Gastroesophageal sphincter (tissue), 4 donors: ENCODE measurements at regions not wholly inside any gene's neighbourhood (a gene's known extent, or its start where the extent isn't known, plus 50 kb on each side); places are given as distances from the start of the nearest gene placed in this dataset.

ENCODE experiments used
- ATAC-seq: fragments of 150-250 bp; one replicate; pipeline ENCODE4 v1.9.1; 2016; ENCODE audit warnings: mild to moderate bottlenecking, moderate library complexity
- H3K27ac ChIP-seq, 4 donors: fragments of 200-600 bp; sonication (generic) in 3 of 4; 1 replicate in 3 of 4; 2 replicates in 1 of 4; pipeline ENCODE4 v1.5.1; 2016 to 2019
- H3K27me3 ChIP-seq: fragments of 200-600 bp; sonication (generic); one replicate; pipeline ENCODE4 v1.5.1; 2019
- H3K36me3 ChIP-seq, 2 donors: fragments of 200-600 bp; sonication (generic); one replicate each; pipeline ENCODE4 v1.5.1; 2019; ENCODE audit warnings: control low read depth in 1 of 2
- H3K4me1 ChIP-seq, 3 donors: fragments of 200-600 bp; sonication (generic); 1 replicate in 2 of 3; 2 replicates in 1 of 3; pipeline ENCODE4 v1.5.1; 2016 to 2019; ENCODE audit warnings: control low read depth in 2 of 3
- H3K4me3 ChIP-seq, 2 donors: fragments of 200-600 bp; sonication (generic); one replicate each; pipeline ENCODE4 v1.5.1; 2019; ENCODE audit warnings: mild to moderate bottlenecking in 1 of 2, moderate library complexity in 1 of 2
- H3K9me3 ChIP-seq, 3 donors: fragments of 200-600 bp; sonication (generic); one replicate each; pipeline ENCODE4 v1.5.1; 2017 to 2019; ENCODE audit warnings: control low read depth in 2 of 3
- EP300 ChIP-seq: sonication (generic); formaldehyde crosslinking; IDR thresholded peaks from one replicate; pipeline ENCODE4 v1.6.1; 2017; ENCODE audit warnings: antibody characterized with exemption, mild to moderate bottlenecking
- POLR2A ChIP-seq, 2 donors: fragments of 450-650 bp; IDR thresholded peaks; one replicate each; pipeline ENCODE4 v1.6.1; 2017; ENCODE audit warnings: antibody characterized with exemption in 2 of 2, mild to moderate bottlenecking in 2 of 2, moderate library complexity in 1 of 2
- POLR2AphosphoS5 ChIP-seq: sonication (generic); formaldehyde crosslinking; IDR thresholded peaks from one replicate; pipeline ENCODE4 v1.6.1; 2017; ENCODE audit warnings: antibody characterized with exemption
- WGBS, 2 donors: methylation state at CpG; one replicate each; pipeline ENCODE4 v1.1.5; 2018; ENCODE audit warnings: low coverage in 1 of 2; 5-methylcytosine and 5-hydroxymethylcytosine counted together
- TF ChIP-seq, protein P1 (sequence below), 4 experiments: fragments of 200-600 bp in 2 of 4; fragments of 450-650 bp in 2 of 4; sonication (generic) in 1 of 4; IDR thresholded peaks; one replicate each; pipeline ENCODE4 v1.5.1; 2017 to 2019; ENCODE audit warnings: antibody characterized with exemption in 4 of 4, mild to moderate bottlenecking in 2 of 4, moderate library complexity in 2 of 4

DNA sequence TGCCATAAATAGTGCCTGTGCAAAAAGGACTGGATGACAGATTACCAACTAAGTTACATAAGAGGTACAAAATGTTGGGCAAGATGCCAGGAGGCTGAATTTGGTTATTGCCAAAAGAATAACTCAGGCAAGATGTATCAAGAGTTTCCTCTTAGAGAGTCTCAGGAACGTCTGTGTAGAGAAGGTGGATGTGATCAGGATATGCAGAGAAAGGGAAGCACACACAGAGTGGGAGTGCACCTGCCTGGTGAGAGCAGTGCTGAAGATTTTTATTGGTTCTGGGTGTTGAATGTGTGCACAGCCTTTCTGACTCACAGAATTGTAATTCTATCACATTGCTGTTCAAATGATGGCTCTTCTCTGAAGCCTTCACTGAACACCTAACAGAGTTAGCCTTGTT, 156.8 kb upstream of the HS3ST1 start:
- TF ChIP-seq, protein P1, sequence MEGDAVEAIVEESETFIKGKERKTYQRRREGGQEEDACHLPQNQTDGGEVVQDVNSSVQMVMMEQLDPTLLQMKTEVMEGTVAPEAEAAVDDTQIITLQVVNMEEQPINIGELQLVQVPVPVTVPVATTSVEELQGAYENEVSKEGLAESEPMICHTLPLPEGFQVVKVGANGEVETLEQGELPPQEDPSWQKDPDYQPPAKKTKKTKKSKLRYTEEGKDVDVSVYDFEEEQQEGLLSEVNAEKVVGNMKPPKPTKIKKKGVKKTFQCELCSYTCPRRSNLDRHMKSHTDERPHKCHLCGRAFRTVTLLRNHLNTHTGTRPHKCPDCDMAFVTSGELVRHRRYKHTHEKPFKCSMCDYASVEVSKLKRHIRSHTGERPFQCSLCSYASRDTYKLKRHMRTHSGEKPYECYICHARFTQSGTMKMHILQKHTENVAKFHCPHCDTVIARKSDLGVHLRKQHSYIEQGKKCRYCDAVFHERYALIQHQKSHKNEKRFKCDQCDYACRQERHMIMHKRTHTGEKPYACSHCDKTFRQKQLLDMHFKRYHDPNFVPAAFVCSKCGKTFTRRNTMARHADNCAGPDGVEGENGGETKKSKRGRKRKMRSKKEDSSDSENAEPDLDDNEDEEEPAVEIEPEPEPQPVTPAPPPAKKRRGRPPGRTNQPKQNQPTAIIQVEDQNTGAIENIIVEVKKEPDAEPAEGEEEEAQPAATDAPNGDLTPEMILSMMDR (IDR thresholded peaks at IDR 0.05) = no peak
- TF ChIP-seq POLR2AphosphoS5 = no peak
- no peak for TF ChIP-seq EP300
- no peak for TF ChIP-seq POLR2A (IDR thresholded peaks at IDR 0.05)
- Histone ChIP-seq H3K27me3 (no peaks in the 10 kb centered on the region), H3K36me3 (no peaks in the 10 kb centered on the region), H3K4me1 (no peaks in the 10 kb centered on the region), H3K4me3 (no peak overlapping the region), H3K9me3 (peaks cover 0 to 9% (median 0%) of the 10 kb centered on the region in 3 donors), H3K27ac (no peak overlapping the region)
- no peak for ATAC-seq
- WGBS, 2 donors = 7 to 11% methylated on average over 1 of the region's 1 CpG

DNA sequence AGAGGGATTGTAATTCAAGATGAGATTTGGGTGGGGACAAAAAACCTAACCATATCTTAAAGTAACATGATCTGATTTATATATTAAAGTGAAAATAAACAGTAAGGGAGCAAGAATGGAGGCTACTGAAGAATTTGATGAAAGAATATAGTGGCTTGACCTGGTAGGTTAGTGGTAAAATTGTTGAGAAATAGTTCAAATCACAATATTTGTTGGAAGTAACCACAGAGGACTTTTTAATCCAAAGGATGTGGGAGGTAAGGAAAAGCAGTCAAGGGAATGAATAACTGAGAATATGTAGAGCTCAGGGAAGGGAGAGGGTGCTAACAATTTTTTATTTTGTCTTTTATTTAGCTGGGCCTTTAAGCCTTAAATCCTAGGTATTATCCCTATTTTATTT, 139.8 kb upstream of the HS3ST1 start:
- Histone ChIP-seq H3K27me3 (no peaks in the 10 kb centered on the region), H3K9me3 (no peaks in the 10 kb centered on the region), H3K4me1 (no peaks in the 10 kb centered on the region), H3K27ac (no peak overlapping the region), H3K4me3 (no peak overlapping the region), H3K36me3 (no peaks in the 10 kb centered on the region)
- ATAC-seq = no peak
- no peak for TF ChIP-seq POLR2AphosphoS5
- TF ChIP-seq, protein P1 (IDR thresholded peaks at IDR 0.05) = no peak
- TF ChIP-seq EP300 = no peak
- TF ChIP-seq POLR2A (IDR thresholded peaks at IDR 0.05) = no peak

DNA sequence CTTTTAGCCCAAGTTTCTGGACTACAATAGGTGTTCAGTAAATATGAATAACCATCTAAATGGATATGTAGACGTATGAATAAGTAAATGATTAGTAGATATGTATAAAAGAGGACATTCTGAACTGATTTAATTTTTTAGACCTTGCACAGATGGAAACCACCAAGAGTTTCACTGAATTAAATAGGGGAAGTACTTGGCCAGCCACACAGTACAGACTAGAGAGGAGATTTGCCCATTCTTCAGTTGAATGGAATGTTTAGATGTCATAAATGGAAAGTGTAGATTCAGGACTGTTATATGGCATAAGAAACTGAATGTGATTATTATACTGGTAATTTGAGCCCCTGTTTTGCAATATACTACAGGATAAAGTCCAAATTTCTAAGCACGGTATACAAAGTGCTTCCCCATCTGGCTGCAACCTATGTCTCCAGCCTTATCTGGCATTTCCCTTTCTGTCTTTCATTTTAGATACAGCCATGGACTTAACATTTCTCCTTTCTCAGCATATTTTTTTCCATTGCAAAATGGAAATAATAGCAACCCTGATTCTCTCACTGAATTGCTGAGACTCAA, 137.8 kb upstream of the HS3ST1 start:
- 46 to 55% methylated on average over 2 of the region's 2 CpGs for WGBS, 2 donors
- TF ChIP-seq, protein P1 (IDR thresholded peaks at IDR 0.05) = no peak
- TF ChIP-seq EP300 = no peak
- TF ChIP-seq POLR2A (IDR thresholded peaks at IDR 0.05) = no peak
- no peak for TF ChIP-seq POLR2AphosphoS5
- no peak for ATAC-seq
- Histone ChIP-seq H3K4me3 (no peak overlapping the region), H3K36me3 (no peaks in the 10 kb centered on the region), H3K9me3 (no peaks in the 10 kb centered on the region), H3K27ac (no peak overlapping the region), H3K27me3 (no peaks in the 10 kb centered on the region), H3K4me1 (no peaks in the 10 kb centered on the region)

DNA sequence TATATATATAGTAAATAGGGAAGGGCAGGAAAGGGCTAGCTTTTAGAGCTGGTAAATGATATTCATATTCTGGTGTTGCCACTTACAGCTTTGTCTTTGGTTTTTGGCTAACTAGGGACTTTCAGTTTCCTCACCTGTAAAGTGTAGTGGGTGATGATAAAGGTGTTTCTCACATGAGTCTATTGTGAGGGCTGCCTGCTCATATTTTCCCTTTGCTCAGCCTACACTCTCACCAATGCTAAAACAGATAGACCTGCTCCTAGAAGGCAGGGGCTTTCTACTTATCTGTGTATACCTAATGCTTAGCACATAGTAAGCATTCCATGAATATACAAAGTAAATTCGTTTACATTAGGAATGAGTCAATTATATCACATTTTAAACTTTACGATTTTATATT, 137.2 kb upstream of the HS3ST1 start:
- Histone ChIP-seq H3K4me1 (no peaks in the 10 kb centered on the region), H3K36me3 (no peaks in the 10 kb centered on the region), H3K27ac (no peak overlapping the region), H3K9me3 (no peaks in the 10 kb centered on the region), H3K4me3 (no peak overlapping the region), H3K27me3 (no peaks in the 10 kb centered on the region)
- ATAC-seq = no peak
- WGBS, 2 donors = 74 to 88% methylated on average over 2 of the region's 2 CpGs
- TF ChIP-seq, protein P1 (IDR thresholded peaks at IDR 0.05) = no peak
- TF ChIP-seq POLR2AphosphoS5 = no peak

DNA sequence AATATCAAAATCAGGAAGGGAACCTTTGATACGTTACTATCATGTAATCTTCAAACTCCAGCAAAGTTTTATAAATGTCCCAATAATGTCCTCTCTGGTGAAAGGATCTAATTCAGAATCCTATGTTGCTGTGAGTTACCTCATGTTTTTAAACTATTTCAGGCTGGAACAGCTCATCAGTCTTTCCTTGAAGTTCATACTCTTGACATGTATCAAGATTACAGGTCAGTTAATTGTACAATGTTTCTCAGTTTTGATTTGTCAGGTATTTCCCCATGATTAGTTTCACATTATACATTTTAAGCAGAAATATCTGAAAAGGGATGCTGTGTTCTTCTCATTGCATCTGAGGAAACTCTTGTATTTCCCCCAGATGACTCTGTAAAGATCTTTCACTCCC, 136.5 kb upstream of the HS3ST1 start:
- no peak overlapping the region for H3K4me3 ChIP-seq
- no peak for TF ChIP-seq POLR2AphosphoS5
- TF ChIP-seq, protein P1 (IDR thresholded peaks at IDR 0.05) = no peak
- no peak for TF ChIP-seq EP300
- no peak for TF ChIP-seq POLR2A (IDR thresholded peaks at IDR 0.05)
- 81 to 100% methylated on average over 1 of the region's 1 CpG for WGBS, 2 donors

More for the DNA sequence above, 136.5 kb upstream of the HS3ST1 start:
- H3K27ac ChIP-seq = no peak overlapping the region
- H3K9me3 ChIP-seq = no peaks in the 10 kb centered on the region
- no peaks in the 10 kb centered on the region for H3K36me3 ChIP-seq
- H3K27me3 ChIP-seq = no peaks in the 10 kb centered on the region
- no peaks in the 10 kb centered on the region for H3K4me1 ChIP-seq
- no peak for ATAC-seq
